ENCODE measurements at regions not wholly inside any gene's neighbourhood (a gene's known extent, or its start where the extent isn't known, plus 50 kb on each side); places are given as distances from the start of the nearest gene placed in this dataset.

- TF ChIP-seq CTCF (IDR thresholded peaks at IDR 0.05; ENCODE audit: extremely low read depth in 1 of 2, insufficient read depth in 1 of 2, low read depth in 1 of 2, low read length in 2 of 2) (no peak), MYC (IDR thresholded peaks at IDR 0.05; ENCODE audit: low read depth, low read length) (no peak)
These were observed 217.1 kb upstream of the ARHGAP24 start for GRCh38 chr4:85257817-85258370.
